Panc1 (cell line): ENCODE measurements at regions not wholly inside any gene's neighbourhood (a gene's known extent, or its start where the extent isn't known, plus 50 kb on each side); places are given as distances from the start of the nearest gene placed in this dataset.

Experiments used
- CTCF ChIP-seq: fragments of 450-650 bp; IDR thresholded peaks from 2 replicates; pipeline ENCODE4 v1.5.1; 2017; ENCODE audit warnings: mild to moderate bottlenecking
- POLR2AphosphoS5 ChIP-seq: IDR thresholded peaks from 2 replicates; pipeline ENCODE4 v1.6.1; 2012; ENCODE audit warnings: mild to moderate bottlenecking, low read depth, low read length, moderate library complexity
- REST ChIP-seq, 2 experiments: IDR thresholded peaks; 2 replicates each; pipeline ENCODE4 v1.6.1; 2011 to 2012; ENCODE audit warnings: low read depth in 2 of 2, control low read depth in 1 of 2, low read length in 1 of 2, mild to moderate bottlenecking in 1 of 2, moderate library complexity in 1 of 2; ENCODE audit not compliant: insufficient read depth in 1 of 2
- SIN3A ChIP-seq: IDR thresholded peaks from 2 replicates; pipeline ENCODE4 v1.6.1; 2012; ENCODE audit warnings: low read depth, mild to moderate bottlenecking, low read length, moderate library complexity, borderline replicate concordance; ENCODE audit not compliant: insufficient read depth
- TCF7L2 ChIP-seq: IDR thresholded peaks from 2 replicates; pipeline ENCODE4 v1.6.1; 2011; ENCODE audit warnings: mild to moderate bottlenecking, low read depth, low read length, inconsistent platforms

DNA sequence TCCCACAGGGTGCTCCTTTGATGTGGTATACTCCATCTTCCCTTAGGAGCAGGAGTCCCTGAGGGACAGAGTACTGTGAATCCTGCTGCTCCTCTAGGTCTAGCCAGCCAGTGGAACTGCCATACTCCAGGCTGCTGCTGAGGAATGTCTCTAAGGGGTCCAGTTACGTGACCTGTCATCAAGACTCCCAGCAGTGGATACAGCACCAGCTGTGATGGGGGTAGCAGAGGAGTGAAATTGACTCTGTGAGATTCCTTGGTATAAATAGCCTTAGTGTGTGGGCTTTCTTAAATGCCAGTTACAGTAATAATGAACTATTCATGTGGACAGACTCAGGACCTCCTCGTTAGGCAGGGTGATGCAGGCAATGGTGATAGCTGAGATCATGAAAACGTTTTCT lies 140.4 kb upstream of the LUZP2 start:
- TF ChIP-seq REST (IDR thresholded peaks at IDR 0.05; ENCODE audit: insufficient read depth in 1 of 2, low read depth in 2 of 2, low read length in 1 of 2) = no peak
- no peak for TF ChIP-seq CTCF
- no peak for TF ChIP-seq TCF7L2
- no peak for TF ChIP-seq POLR2AphosphoS5
- no peak for TF ChIP-seq SIN3A
